Neural cell (in vitro differentiated cells): ENCODE measurements at regions not wholly inside any gene's neighbourhood (a gene's known extent, or its start where the extent isn't known, plus 50 kb on each side); places are given as distances from the start of the nearest gene placed in this dataset.

Source experiments
- H2AFZ ChIP-seq: fragments of 200-600, 300-800 bp; sonication (generic), shearing (Covaris generic); 2 replicates; pipeline ENCODE4 v1.6.0; 2014; ENCODE audit warnings: low read depth, mild to moderate bottlenecking, antibody characterized with exemption, low read length, moderate library complexity
- H3F3A ChIP-seq: fragments of 200-600 bp; shearing (Covaris generic); 2 replicates; pipeline ENCODE4 v1.6.1; 2016; ENCODE audit warnings: mild to moderate bottlenecking, moderate library complexity, mixed read lengths, antibody characterized with exemption, low read length; ENCODE audit not compliant: insufficient read depth, poor library complexity, severe bottlenecking
- H3K27ac ChIP-seq: fragments of 200-600, 300-800 bp; sonication (generic), shearing (Covaris generic); 2 replicates; pipeline ENCODE4 v1.5.1; 2014; ENCODE audit warnings: mild to moderate bottlenecking, low read length, moderate library complexity
- H3K27me3 ChIP-seq: fragments of 300-800, 200-600 bp; sonication (generic), shearing (Covaris generic); 2 replicates; pipeline ENCODE4 v1.6.0; 2014; ENCODE audit warnings: mild to moderate bottlenecking, low read depth, low read length, moderate library complexity; ENCODE audit not compliant: insufficient read depth
- H3K36me3 ChIP-seq: fragments of 300-800, 200-600 bp; sonication (generic), shearing (Covaris generic); 2 replicates; pipeline ENCODE4 v1.5.1; 2014; ENCODE audit warnings: mild to moderate bottlenecking, antibody characterized with exemption, low read length, moderate library complexity; ENCODE audit not compliant: insufficient read depth
- H3K4me2 ChIP-seq: fragments of 300-800, 200-600 bp; sonication (generic), shearing (Covaris generic); 2 replicates; pipeline ENCODE4 v1.6.0; 2014; ENCODE audit warnings: mild to moderate bottlenecking, low read length
- H3K4me3 ChIP-seq: fragments of 300-800, 200-600 bp; sonication (generic), shearing (Covaris generic); 2 replicates; pipeline ENCODE4 v1.5.1; 2014; ENCODE audit warnings: mild to moderate bottlenecking, low read length, moderate library complexity
- H3K79me2 ChIP-seq: fragments of 200-600 bp; shearing (Covaris generic); replicated peaks from 2 replicates; pipeline ENCODE4 v1.6.0; 2014; ENCODE audit warnings: mild to moderate bottlenecking, low read length, moderate library complexity; ENCODE audit not compliant: insufficient read depth
- H3K9ac ChIP-seq: fragments of 300-800, 200-600 bp; sonication (generic), shearing (Covaris generic); 2 replicates; pipeline ENCODE4 v1.6.1; 2016; ENCODE audit warnings: mild to moderate bottlenecking, low read length, mixed read lengths
- H3K9me2 ChIP-seq: fragments of 200-600 bp; shearing (Covaris generic); 2 replicates; pipeline ENCODE4 v1.6.1; 2016; ENCODE audit warnings: mild to moderate bottlenecking, low read length, mixed read lengths; ENCODE audit not compliant: insufficient read depth
- H3K9me3 ChIP-seq: fragments of 200-600, 300-800 bp; sonication (generic), shearing (Covaris generic); 2 replicates; pipeline ENCODE4 v1.6.1; 2016; ENCODE audit warnings: mild to moderate bottlenecking, mixed run types, low read length, moderate library complexity, mixed read lengths
- H4K20me1 ChIP-seq: fragments of 200-600 bp; shearing (Covaris generic); 2 replicates; pipeline ENCODE4 v1.6.1; 2016; ENCODE audit warnings: mild to moderate bottlenecking, mixed run types; ENCODE audit not compliant: insufficient read depth
- CTCF ChIP-seq: fragments of 450-650 bp; IDR thresholded peaks from 2 replicates; pipeline ENCODE4 v1.5.1; 2014; ENCODE audit warnings: antibody characterized with exemption, mild to moderate bottlenecking, moderate library complexity; ENCODE audit not compliant: poor library complexity, severe bottlenecking
- EP300 ChIP-seq: fragments of 450-650 bp; conservative IDR thresholded peaks from 2 replicates; pipeline ENCODE4 v1.6.1; 2014; ENCODE audit warnings: antibody characterized with exemption, mild to moderate bottlenecking, moderate library complexity; ENCODE audit not compliant: poor library complexity, severe bottlenecking
- EZH2 ChIP-seq: fragments of 200-600, 300-800 bp; shearing (Covaris generic), sonication (generic); IDR thresholded peaks from 2 replicates; pipeline ENCODE4 v1.6.1; 2014; ENCODE audit warnings: antibody characterized with exemption, low read length, borderline replicate concordance, mild to moderate bottlenecking; ENCODE audit not compliant: insufficient read depth, poor library complexity, severe bottlenecking
- MXI1 ChIP-seq: fragments of 450-650 bp; conservative IDR thresholded peaks from 2 replicates; pipeline ENCODE4 v1.6.1; 2014; ENCODE audit warnings: antibody characterized with exemption, mild to moderate bottlenecking; ENCODE audit not compliant: poor library complexity, severe bottlenecking
- POLR2AphosphoS5 ChIP-seq: IDR thresholded peaks from 2 replicates; pipeline ENCODE4 v1.6.1; 2012
- RAD21 ChIP-seq: fragments of 450-650 bp; conservative IDR thresholded peaks from 2 replicates; pipeline ENCODE4 v1.6.1; 2014; ENCODE audit warnings: antibody characterized with exemption, mild to moderate bottlenecking, moderate library complexity
- SMC3 ChIP-seq: fragments of 450-650 bp; conservative IDR thresholded peaks from 2 replicates; pipeline ENCODE4 v1.6.1; 2014; ENCODE audit warnings: antibody characterized with exemption, mild to moderate bottlenecking, moderate library complexity; ENCODE audit not compliant: poor library complexity
- TAF1 ChIP-seq: IDR thresholded peaks from 2 replicates; pipeline ENCODE4 v1.6.1; 2012; ENCODE audit warnings: low read depth
- TF ChIP-seq, protein P1 (sequence below): IDR thresholded peaks from 2 replicates; pipeline ENCODE4 v1.6.1; 2012; ENCODE audit warnings: borderline replicate concordance

DNA sequence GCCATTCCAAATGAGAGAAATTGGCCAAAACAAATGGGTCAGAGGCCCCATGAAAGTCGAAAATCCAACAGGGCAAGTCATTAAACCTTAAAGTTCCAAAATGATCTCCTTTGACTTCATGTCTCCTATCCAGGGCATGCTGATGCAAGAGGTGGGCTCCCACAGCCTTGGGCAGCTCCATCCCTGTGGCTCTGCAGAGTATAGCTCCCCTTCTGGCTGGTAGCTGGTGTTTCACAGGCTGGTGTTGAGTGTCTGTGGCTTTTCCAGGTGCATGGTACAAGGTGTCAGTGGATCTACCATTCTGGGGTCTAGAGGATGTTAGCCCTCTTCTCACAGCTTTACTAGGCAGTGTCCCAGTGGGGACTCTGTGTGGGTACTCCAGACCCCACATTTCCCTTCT, 115.2 kb upstream of the LAMA2 start:
- Histone ChIP-seq H4K20me1 (no peaks in the 10 kb centered on the region), H2AFZ (no peak overlapping the region), H3K4me2 (no peak overlapping the region), H3K9me2 (no peaks in the 10 kb centered on the region), H3K9me3 (peaks cover 5% of the 10 kb centered on the region), H3K27ac (no peak overlapping the region), H3K9ac (no peak overlapping the region), H3K79me2 (no peaks in the 10 kb centered on the region), H3F3A (no peaks in the 10 kb centered on the region), H3K4me3 (no peak overlapping the region), H3K27me3 (no peaks in the 10 kb centered on the region), H3K36me3 (no peaks in the 10 kb centered on the region)
- TF ChIP-seq, protein P1, sequence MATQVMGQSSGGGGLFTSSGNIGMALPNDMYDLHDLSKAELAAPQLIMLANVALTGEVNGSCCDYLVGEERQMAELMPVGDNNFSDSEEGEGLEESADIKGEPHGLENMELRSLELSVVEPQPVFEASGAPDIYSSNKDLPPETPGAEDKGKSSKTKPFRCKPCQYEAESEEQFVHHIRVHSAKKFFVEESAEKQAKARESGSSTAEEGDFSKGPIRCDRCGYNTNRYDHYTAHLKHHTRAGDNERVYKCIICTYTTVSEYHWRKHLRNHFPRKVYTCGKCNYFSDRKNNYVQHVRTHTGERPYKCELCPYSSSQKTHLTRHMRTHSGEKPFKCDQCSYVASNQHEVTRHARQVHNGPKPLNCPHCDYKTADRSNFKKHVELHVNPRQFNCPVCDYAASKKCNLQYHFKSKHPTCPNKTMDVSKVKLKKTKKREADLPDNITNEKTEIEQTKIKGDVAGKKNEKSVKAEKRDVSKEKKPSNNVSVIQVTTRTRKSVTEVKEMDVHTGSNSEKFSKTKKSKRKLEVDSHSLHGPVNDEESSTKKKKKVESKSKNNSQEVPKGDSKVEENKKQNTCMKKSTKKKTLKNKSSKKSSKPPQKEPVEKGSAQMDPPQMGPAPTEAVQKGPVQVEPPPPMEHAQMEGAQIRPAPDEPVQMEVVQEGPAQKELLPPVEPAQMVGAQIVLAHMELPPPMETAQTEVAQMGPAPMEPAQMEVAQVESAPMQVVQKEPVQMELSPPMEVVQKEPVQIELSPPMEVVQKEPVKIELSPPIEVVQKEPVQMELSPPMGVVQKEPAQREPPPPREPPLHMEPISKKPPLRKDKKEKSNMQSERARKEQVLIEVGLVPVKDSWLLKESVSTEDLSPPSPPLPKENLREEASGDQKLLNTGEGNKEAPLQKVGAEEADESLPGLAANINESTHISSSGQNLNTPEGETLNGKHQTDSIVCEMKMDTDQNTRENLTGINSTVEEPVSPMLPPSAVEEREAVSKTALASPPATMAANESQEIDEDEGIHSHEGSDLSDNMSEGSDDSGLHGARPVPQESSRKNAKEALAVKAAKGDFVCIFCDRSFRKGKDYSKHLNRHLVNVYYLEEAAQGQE: no peak
- TF ChIP-seq EZH2 (no peak), SMC3 (no peak), POLR2AphosphoS5 (no peak), EP300 (no peak), TAF1 (no peak), CTCF (no peak), RAD21 (no peak), MXI1 (no peak)

- H4K20me1 ChIP-seq: no peaks in the 10 kb centered on the region
- H3K79me2 ChIP-seq: no peaks in the 10 kb centered on the region
- H3K27ac ChIP-seq: no peak overlapping the region
- no peaks in the 10 kb centered on the region for H3F3A ChIP-seq
- no peak overlapping the region for H3K4me2 ChIP-seq
- H3K27me3 ChIP-seq: no peaks in the 10 kb centered on the region
- peaks cover 5% of the 10 kb centered on the region for H3K9me3 ChIP-seq
- no peaks in the 10 kb centered on the region for H3K9me2 ChIP-seq
- no peak overlapping the region for H3K9ac ChIP-seq
- no peak overlapping the region for H3K4me3 ChIP-seq
- TF ChIP-seq EP300 (no peak), SMC3 (no peak), CTCF (no peak), RAD21 (no peak), POLR2AphosphoS5 (no peak), EZH2 (no peak), TAF1 (no peak), MXI1 (no peak)
- TF ChIP-seq, protein P1: no peak
- no peaks in the 10 kb centered on the region for H3K36me3 ChIP-seq
- H2AFZ ChIP-seq: no peak overlapping the region
Measured at GRCh38 chr6:128767150-128767549, 115.8 kb upstream of the LAMA2 start.
